SK-N-SH (cell line): ENCODE measurements at regions not wholly inside any gene's neighbourhood (a gene's known extent, or its start where the extent isn't known, plus 50 kb on each side); places are given as distances from the start of the nearest gene placed in this dataset.
A peak's percentile ranks its signal among the peaks of the same experiment; 100 is the strongest.

Source experiments
- CTCF ChIA-PET: fragments of 300-600, 350-600 bp; formaldehyde crosslinking; extraction: SDS; loops from one replicate; lab custom pipeline; 2021; lab: Yijun Ruan, JAX
- POLR2A ChIA-PET: fragments of 350-600 bp; sonication (Branson Sonifier 250); formaldehyde crosslinking; extraction: SDS; loops from one replicate; lab custom pipeline; 2020; ENCODE audit warnings: antibody characterized with exemption, inconsistent platforms; lab: Yijun Ruan, JAX
- DNase-seq: peaks from one replicate; pipeline ENCODE4 v3.0.0; 2012
- H2AFZ ChIP-seq: fragments of 200-600 bp; sonication (generic); 2 replicates; pipeline ENCODE4 v1.8.1; 2016; ENCODE audit warnings: antibody characterized with exemption, mild to moderate bottlenecking, low read depth
- H3F3A ChIP-seq: fragments of 200-600 bp; sonication (generic); replicated peaks from 2 replicates; pipeline ENCODE3; 2016; ENCODE audit warnings: antibody characterized with exemption, mild to moderate bottlenecking; ENCODE audit not compliant: insufficient read depth
- H3K27ac ChIP-seq, 2 experiments: fragments of 200-500 bp in 1 of 2; fragments of 200-600 bp in 1 of 2; sonication (Bioruptor generic) in 1 of 2; sonication (generic), shearing (Covaris generic) in 1 of 2; 2 replicates each; pipeline versions ENCODE4 v1.5.1 to v1.6.1; 2014 to 2016; ENCODE audit warnings: low read depth in 2 of 2, inconsistent platforms in 1 of 2, low read length in 1 of 2, mild to moderate bottlenecking in 1 of 2, mixed read lengths in 1 of 2
- H3K27me3 ChIP-seq: fragments of 200-600 bp; sonication (generic), shearing (Covaris generic); 2 replicates; pipeline ENCODE4 v1.6.1; 2016; ENCODE audit warnings: mixed run types; ENCODE audit not compliant: insufficient read depth
- H3K36me3 ChIP-seq, 2 experiments: fragments of 200-500 bp in 1 of 2; fragments of 200-600 bp in 1 of 2; sonication (Bioruptor generic) in 1 of 2; sonication (generic) in 1 of 2; replicated peaks in 1 of 2; 2 replicates each; pipeline versions ENCODE3 to v1.5.1; 2014 to 2016; ENCODE audit warnings: low read length in 1 of 2, mild to moderate bottlenecking in 1 of 2; ENCODE audit not compliant: insufficient read depth in 2 of 2, control insufficient read depth in 1 of 2
- H3K4me1 ChIP-seq, 2 experiments: fragments of 200-500 bp in 1 of 2; fragments of 200-600 bp in 1 of 2; sonication (Bioruptor generic) in 1 of 2; sonication (generic), shearing (Covaris generic) in 1 of 2; 2 replicates each; pipeline versions ENCODE4 v1.5.1 to v1.6.1; 2014 to 2016; ENCODE audit warnings: low read depth in 1 of 2, low read length in 1 of 2, mixed run types in 1 of 2; ENCODE audit not compliant: insufficient read depth in 2 of 2, control insufficient read depth in 1 of 2
- H3K4me2 ChIP-seq: fragments of 200-600 bp; sonication (generic), shearing (Covaris generic); 2 replicates; pipeline ENCODE4 v1.6.1; 2017; ENCODE audit warnings: mixed run types
- H3K4me3 ChIP-seq, 2 experiments: fragments of 200-500 bp in 1 of 2; fragments of 200-600 bp in 1 of 2; sonication (Bioruptor generic) in 1 of 2; sonication (generic), shearing (Covaris generic) in 1 of 2; 2 replicates each; pipeline versions ENCODE4 v1.5.1 to v1.8.1; 2014 to 2016; ENCODE audit warnings: low read depth in 2 of 2, inconsistent platforms in 1 of 2, low read length in 1 of 2, mild to moderate bottlenecking in 1 of 2, mixed read lengths in 1 of 2, moderate library complexity in 1 of 2
- H3K79me2 ChIP-seq: fragments of 200-600 bp; sonication (generic); 2 replicates; pipeline ENCODE4 v1.8.1; 2017; ENCODE audit warnings: mild to moderate bottlenecking; ENCODE audit not compliant: insufficient read depth
- H3K9ac ChIP-seq: fragments of 200-600 bp; sonication (generic); 2 replicates; pipeline ENCODE4 v1.6.1; 2017; ENCODE audit warnings: mixed run types
- H3K9me2 ChIP-seq: fragments of 200-600 bp; sonication (generic); 2 replicates; pipeline ENCODE4 v1.6.1; 2017; ENCODE audit warnings: mixed run types
- H3K9me3 ChIP-seq: fragments of 200-600 bp; sonication (generic); 2 replicates; pipeline ENCODE4 v1.6.1; 2017; ENCODE audit warnings: mixed run types, mild to moderate bottlenecking, moderate library complexity
- H4K20me1 ChIP-seq: fragments of 200-600 bp; sonication (generic); 2 replicates; pipeline ENCODE4 v1.6.1; 2017; ENCODE audit warnings: mild to moderate bottlenecking, mixed run types; ENCODE audit not compliant: insufficient read depth
- FOXJ3 ChIP-seq: sonication (generic); formaldehyde crosslinking; IDR thresholded peaks from 2 replicates; pipeline ENCODE4 v1.5.1; 2020; ENCODE audit warnings: mild to moderate bottlenecking, missing genetic modification reagents
- FOXM1 ChIP-seq: IDR thresholded peaks from 2 replicates; pipeline ENCODE4 v1.4.0; 2012; ENCODE audit warnings: low read depth, mild to moderate bottlenecking
- GABPA ChIP-seq: IDR thresholded peaks from 2 replicates; pipeline ENCODE4 v1.4.0; 2012; ENCODE audit warnings: low read depth, mild to moderate bottlenecking
- MEF2A ChIP-seq: IDR thresholded peaks from 2 replicates; pipeline ENCODE4 v1.4.0; 2012; ENCODE audit warnings: low read depth, borderline replicate concordance
- NFIC ChIP-seq: IDR thresholded peaks from 2 replicates; pipeline ENCODE4 v1.4.0; 2012; ENCODE audit warnings: borderline replicate concordance
- RFX5 ChIP-seq: IDR thresholded peaks from 2 replicates; pipeline ENCODE4 v1.6.1; 2012; ENCODE audit warnings: mild to moderate bottlenecking, improper control_type of control experiment, low read length
- RXRA ChIP-seq: IDR thresholded peaks from 2 replicates; pipeline ENCODE4 v1.4.0; 2012; ENCODE audit warnings: low read depth, mild to moderate bottlenecking, borderline replicate concordance
- SIN3A ChIP-seq: IDR thresholded peaks from 2 replicates; pipeline ENCODE4 v1.6.1; 2012; ENCODE audit warnings: low read depth, mild to moderate bottlenecking, low read length, moderate library complexity, borderline replicate concordance
- TAF1 ChIP-seq: IDR thresholded peaks from 2 replicates; pipeline ENCODE4 v1.6.1; 2012; ENCODE audit warnings: low read depth, mild to moderate bottlenecking, low read length, moderate library complexity, borderline replicate concordance
- TCF12 ChIP-seq: IDR thresholded peaks from 2 replicates; pipeline ENCODE4 v1.4.0; 2012
- TEAD4 ChIP-seq: IDR thresholded peaks from 2 replicates; pipeline ENCODE4 v1.4.0; 2012; ENCODE audit warnings: mild to moderate bottlenecking, borderline replicate concordance; ENCODE audit not compliant: insufficient read depth
- YY1 ChIP-seq: IDR thresholded peaks from 2 replicates; pipeline ENCODE4 v1.4.0; 2012; ENCODE audit warnings: low read depth, mild to moderate bottlenecking
- WGBS: methylation state at CpG from one replicate; pipeline ENCODE4 v1.1.6; 2017; ENCODE audit warnings: low lambda C conversion rate; 5-methylcytosine and 5-hydroxymethylcytosine counted together
- TF ChIP-seq, protein P1 (sequence below): IDR thresholded peaks from 2 replicates; pipeline ENCODE4 v1.4.0; 2012; ENCODE audit warnings: low read depth
- TF ChIP-seq, protein P2 (sequence below): IDR thresholded peaks from 2 replicates; pipeline ENCODE4 v1.4.0; 2012; ENCODE audit warnings: low read depth, borderline replicate concordance
- TF ChIP-seq, protein P3 (sequence below): fragments of 150-350 bp; IDR thresholded peaks from 2 replicates; pipeline ENCODE4 v1.6.1; 2016; ENCODE audit warnings: mild to moderate bottlenecking, low read depth, low read length
- TF ChIP-seq, protein P4 (sequence below): fragments of 150-350 bp; IDR thresholded peaks from 2 replicates; pipeline ENCODE4 v1.6.1; 2017; ENCODE audit warnings: antibody characterized with exemption, low read length, low read depth, borderline replicate concordance
- TF ChIP-seq, protein P5 (sequence below): IDR thresholded peaks from 2 replicates; pipeline ENCODE4 v1.6.1; 2012; ENCODE audit warnings: mild to moderate bottlenecking, low read depth, low read length, moderate library complexity

DNA sequence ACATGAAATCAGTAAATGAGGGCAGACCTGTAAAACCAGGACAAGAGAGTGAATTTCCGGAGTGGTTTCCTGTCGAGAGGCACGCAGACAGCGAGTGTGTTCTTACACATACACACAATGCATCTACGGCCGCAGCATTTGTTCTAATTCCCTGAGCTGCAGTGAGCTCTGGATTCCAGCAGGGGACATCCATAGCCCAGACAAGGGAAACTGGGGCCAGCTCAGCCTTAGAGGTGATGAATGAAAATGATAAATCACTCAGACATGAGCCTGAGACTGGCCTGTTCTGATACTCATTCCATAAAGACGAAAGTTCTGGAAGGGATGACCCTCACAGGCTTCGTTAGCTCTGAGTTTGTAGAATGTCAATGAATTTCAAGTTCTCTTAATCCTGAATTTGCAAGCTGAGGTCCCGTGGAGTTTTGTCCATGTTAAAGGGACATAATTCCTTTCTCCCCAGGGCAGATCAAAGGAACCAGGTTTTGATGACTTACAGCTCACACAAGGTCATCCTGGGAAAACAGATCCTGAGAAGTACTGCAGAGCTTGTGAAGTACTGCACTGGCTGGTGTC is 207.9 kb upstream of the C1orf87 start (continued):
- TF ChIP-seq, protein P1, sequence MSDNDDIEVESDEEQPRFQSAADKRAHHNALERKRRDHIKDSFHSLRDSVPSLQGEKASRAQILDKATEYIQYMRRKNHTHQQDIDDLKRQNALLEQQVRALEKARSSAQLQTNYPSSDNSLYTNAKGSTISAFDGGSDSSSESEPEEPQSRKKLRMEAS, result no peak
- TF ChIP-seq, protein P2, sequence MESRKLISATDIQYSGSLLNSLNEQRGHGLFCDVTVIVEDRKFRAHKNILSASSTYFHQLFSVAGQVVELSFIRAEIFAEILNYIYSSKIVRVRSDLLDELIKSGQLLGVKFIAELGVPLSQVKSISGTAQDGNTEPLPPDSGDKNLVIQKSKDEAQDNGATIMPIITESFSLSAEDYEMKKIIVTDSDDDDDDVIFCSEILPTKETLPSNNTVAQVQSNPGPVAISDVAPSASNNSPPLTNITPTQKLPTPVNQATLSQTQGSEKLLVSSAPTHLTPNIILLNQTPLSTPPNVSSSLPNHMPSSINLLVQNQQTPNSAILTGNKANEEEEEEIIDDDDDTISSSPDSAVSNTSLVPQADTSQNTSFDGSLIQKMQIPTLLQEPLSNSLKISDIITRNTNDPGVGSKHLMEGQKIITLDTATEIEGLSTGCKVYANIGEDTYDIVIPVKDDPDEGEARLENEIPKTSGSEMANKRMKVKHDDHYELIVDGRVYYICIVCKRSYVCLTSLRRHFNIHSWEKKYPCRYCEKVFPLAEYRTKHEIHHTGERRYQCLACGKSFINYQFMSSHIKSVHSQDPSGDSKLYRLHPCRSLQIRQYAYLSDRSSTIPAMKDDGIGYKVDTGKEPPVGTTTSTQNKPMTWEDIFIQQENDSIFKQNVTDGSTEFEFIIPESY, result no peak

DNA sequence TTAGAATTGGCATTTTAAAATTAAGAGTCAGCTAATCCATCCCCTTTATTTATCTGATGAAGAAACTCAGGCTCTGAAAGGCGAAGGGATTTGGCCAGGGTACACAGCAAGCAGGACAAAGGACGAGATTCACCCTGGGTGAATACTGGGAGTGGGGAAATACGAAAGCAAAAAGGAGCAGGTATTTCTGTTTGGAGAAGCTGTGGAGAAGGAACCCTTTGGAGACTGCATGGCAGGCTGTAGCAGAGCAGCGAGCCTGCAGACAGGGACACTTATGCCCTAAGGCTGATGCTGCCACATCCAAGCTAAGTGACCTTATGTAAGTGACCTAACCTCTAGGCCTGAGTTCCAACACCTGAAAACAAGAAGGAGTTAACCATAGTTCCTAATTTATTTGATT is 207.2 kb upstream of the C1orf87 start:
- no peaks in the 10 kb centered on the region for H3K79me2 ChIP-seq
- peaks cover 17% of the 10 kb centered on the region for H3F3A ChIP-seq
- H3K4me3 ChIP-seq, result peak overlapping the region in 1 of 2 experiments; percentile 24; a peak in 1 of 4 replicates
- POLR2A ChIA-PET, result interaction anchor here (1.0 to 2.2 kb wide), 8 partner anchors 16 to 770 kb away, joined by 3 to 14 read pairs (median 4); no protein-coding TSS in a partner anchor
- WGBS, result 77% methylated on average over 4 of the region's 4 CpGs
- DNase-seq, result peak; percentile 15
- peak overlapping the region; percentile 61 to 98 for H3K27ac ChIP-seq
- peak overlapping the region; percentile 57 for H3K4me2 ChIP-seq
- peak overlapping the region; percentile 10; the same call in 1 of the 2 replicates for H3K9ac ChIP-seq
- no peaks in the 10 kb centered on the region for H3K9me3 ChIP-seq
- peak overlapping the region; percentile 69 for H2AFZ ChIP-seq
- no peaks in the 10 kb centered on the region for H3K27me3 ChIP-seq
- peaks cover 20 to 21% of the 10 kb centered on the region in 2 experiments for H3K4me1 ChIP-seq
- TF ChIP-seq, protein P3, sequence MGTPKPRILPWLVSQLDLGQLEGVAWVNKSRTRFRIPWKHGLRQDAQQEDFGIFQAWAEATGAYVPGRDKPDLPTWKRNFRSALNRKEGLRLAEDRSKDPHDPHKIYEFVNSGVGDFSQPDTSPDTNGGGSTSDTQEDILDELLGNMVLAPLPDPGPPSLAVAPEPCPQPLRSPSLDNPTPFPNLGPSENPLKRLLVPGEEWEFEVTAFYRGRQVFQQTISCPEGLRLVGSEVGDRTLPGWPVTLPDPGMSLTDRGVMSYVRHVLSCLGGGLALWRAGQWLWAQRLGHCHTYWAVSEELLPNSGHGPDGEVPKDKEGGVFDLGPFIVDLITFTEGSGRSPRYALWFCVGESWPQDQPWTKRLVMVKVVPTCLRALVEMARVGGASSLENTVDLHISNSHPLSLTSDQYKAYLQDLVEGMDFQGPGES, result no peak
- no peak for TF ChIP-seq FOXM1
- TF ChIP-seq TAF1, result no peak
- no peak for TF ChIP-seq FOXJ3 (CRISPR knock-in tag)
- TF ChIP-seq TEAD4, result no peak
- no peak for TF ChIP-seq RFX5
- TF ChIP-seq SIN3A, result no peak
- TF ChIP-seq, protein P1, result no peak
- no peak for TF ChIP-seq RXRA
- no peak for TF ChIP-seq TCF12
- no peak for TF ChIP-seq YY1
- TF ChIP-seq, protein P4, sequence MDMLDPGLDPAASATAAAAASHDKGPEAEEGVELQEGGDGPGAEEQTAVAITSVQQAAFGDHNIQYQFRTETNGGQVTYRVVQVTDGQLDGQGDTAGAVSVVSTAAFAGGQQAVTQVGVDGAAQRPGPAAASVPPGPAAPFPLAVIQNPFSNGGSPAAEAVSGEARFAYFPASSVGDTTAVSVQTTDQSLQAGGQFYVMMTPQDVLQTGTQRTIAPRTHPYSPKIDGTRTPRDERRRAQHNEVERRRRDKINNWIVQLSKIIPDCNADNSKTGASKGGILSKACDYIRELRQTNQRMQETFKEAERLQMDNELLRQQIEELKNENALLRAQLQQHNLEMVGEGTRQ, result no peak
- no peak for TF ChIP-seq GABPA
- TF ChIP-seq, protein P5, sequence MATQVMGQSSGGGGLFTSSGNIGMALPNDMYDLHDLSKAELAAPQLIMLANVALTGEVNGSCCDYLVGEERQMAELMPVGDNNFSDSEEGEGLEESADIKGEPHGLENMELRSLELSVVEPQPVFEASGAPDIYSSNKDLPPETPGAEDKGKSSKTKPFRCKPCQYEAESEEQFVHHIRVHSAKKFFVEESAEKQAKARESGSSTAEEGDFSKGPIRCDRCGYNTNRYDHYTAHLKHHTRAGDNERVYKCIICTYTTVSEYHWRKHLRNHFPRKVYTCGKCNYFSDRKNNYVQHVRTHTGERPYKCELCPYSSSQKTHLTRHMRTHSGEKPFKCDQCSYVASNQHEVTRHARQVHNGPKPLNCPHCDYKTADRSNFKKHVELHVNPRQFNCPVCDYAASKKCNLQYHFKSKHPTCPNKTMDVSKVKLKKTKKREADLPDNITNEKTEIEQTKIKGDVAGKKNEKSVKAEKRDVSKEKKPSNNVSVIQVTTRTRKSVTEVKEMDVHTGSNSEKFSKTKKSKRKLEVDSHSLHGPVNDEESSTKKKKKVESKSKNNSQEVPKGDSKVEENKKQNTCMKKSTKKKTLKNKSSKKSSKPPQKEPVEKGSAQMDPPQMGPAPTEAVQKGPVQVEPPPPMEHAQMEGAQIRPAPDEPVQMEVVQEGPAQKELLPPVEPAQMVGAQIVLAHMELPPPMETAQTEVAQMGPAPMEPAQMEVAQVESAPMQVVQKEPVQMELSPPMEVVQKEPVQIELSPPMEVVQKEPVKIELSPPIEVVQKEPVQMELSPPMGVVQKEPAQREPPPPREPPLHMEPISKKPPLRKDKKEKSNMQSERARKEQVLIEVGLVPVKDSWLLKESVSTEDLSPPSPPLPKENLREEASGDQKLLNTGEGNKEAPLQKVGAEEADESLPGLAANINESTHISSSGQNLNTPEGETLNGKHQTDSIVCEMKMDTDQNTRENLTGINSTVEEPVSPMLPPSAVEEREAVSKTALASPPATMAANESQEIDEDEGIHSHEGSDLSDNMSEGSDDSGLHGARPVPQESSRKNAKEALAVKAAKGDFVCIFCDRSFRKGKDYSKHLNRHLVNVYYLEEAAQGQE, result no peak
- TF ChIP-seq MEF2A, result no peak
- no peak for TF ChIP-seq NFIC
- 0 out of 2 replicates have a peak, but pooled peaks cover 3% of the 10 kb centered on the region for H3K9me2 ChIP-seq
- H3K36me3 ChIP-seq, result no peaks in the 10 kb centered on the region
- no peaks in the 10 kb centered on the region for H4K20me1 ChIP-seq
- CTCF ChIA-PET, result interaction anchor here (0.5 to 3.1 kb wide), 61 partner anchors 8 to 1308 kb away, joined by 3 to 35 read pairs (median 5); no protein-coding TSS in a partner anchor
